GM19025 (cell line): ENCODE measurements at regions not wholly inside any gene's neighbourhood (a gene's known extent, or its start where the extent isn't known, plus 50 kb on each side); places are given as distances from the start of the nearest gene placed in this dataset.
"Not testable (repeated sequence)": the region's sequence is repeated elsewhere in the genome, so short reads cannot be mapped to it uniquely, and the experiment has no call there.

ENCODE experiments used
- ATAC-seq: cut with Tn5 transposase; IDR thresholded peaks from one replicate; pipeline ENCODE4 v1.9.1; 2021; ENCODE audit warnings: mild to moderate bottlenecking, low read depth, moderate library complexity; ENCODE audit not compliant: unreplicated experiment

DNA sequence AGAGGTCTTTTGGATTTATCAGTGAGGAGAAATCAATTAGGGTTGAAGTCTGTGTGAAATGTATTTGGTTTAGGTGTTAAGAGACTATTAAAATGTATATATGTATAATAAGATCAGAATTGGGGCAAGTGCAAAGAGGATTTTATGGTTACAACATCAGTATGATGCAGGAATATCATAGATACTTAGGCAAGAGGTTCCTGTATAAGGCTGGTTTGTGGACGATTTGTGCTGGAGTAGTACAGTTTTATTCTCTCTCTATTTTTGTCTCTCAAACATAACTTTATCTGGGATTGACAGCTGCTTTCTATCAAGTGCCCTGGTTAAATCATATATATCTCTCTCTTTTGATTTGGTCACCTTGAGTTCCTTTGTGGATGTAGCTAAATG is 142.5 kb downstream of the CTH start:
- no peak for ATAC-seq

DNA sequence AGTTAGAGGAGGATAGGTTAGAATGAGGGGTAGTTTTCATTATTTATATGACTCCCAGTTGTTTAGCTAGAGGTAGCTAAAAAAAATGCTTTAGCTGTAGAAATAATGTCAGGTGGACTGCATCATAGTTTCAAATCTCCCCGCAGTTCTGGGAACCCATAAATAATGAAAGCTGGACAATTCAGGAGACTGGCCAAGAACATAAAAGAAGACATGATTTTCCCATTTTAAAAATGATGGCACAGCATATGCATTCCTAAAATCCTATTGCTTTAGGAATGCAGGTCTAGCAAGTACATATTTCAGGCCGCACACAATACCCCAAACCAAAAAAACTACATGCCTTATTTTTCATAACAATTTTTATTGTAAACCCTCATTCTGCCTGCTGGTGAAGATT is 143.3 kb downstream of the CTH start:
- no peak for ATAC-seq

GRCh38 chr1:70556541-70556940 is 145.5 kb downstream of the CTH start:
- ATAC-seq = no peak

GRCh38 chr1:70567167-70567566 is 156.1 kb downstream of the CTH start:
- ATAC-seq = no peak

DNA sequence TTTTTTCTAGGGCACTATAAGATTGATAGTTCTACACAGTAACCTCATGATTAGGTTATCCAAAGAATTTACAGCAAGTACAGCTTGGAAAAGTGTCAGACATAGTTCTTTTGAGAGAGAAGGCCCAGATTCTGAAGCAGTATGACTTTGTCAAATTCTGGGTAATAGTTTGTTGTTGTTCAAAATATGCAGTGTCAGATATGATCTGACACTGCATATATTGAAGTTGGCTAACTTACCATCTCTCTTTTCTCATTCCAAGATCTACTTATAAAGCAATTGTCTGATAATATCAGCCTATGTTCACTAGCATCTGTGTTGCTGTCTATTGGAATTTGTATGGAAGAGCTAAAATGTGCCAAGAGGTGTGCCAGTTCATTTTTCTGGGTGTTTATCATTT is 160.1 kb downstream of the CTH start:
- ATAC-seq = no peak

DNA sequence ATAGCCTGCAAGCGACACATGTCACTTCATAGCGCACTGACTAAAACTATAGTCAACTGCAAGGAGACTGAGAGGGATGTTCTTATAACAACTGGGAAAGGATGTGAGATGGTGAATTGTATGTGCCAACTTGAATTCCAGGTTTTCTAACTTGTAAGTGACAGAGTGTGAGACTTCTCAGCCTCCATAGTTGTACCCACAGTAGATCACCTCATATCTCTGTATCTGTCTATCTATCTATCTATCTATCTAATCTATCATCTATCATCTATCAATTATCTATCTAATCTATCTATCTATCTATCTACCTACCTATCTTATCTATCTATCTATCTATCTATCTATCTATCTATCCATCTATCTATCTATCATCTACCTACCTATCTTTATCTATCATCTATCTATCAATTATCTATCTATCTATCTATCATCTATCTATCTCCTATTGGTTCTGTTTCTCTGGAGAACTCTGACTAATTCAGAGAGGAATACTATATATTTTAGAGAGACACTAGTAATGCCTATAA is 162.3 kb downstream of the CTH start:
- no peak for ATAC-seq

DNA sequence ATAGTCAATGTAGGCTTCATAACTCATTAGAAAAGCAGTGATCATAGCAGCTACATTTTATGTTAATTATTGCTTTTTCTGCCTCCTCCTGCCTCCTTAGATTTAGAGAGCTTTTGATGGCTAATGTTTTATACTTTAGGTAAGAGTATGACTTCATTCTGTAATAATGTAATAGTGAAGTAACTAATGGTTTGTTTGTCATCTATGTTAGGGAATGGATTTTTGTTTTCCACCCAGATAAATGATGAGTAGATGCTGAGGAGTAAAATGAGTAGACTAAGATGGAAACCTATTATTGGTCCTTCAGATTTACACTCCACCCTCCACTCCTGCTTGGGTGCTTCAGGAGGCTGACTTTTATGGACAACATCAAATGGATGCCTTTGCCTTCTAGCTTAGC is 170.6 kb downstream of the CTH start:
- no peak for ATAC-seq

DNA sequence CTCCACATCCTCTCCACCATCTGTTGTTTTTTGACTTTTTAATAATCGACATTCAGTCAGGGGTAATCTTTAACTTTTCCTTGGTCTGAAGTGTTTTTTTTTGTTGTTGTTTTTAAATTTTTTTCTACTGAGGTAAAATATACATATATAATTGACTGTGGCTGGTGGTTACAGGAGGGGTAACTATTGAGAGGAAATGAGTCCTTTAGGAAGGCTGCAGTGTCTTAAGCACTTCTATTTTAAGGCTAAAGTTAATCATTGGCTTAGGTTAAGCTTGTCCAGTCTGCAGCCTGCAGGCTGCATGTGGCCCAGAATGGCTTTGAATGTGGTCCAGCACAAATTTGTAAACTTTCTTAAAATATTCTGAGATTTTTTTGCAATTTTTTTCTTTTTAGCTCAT is 172.5 kb downstream of the CTH start:
- peak; percentile 97 for ATAC-seq

DNA sequence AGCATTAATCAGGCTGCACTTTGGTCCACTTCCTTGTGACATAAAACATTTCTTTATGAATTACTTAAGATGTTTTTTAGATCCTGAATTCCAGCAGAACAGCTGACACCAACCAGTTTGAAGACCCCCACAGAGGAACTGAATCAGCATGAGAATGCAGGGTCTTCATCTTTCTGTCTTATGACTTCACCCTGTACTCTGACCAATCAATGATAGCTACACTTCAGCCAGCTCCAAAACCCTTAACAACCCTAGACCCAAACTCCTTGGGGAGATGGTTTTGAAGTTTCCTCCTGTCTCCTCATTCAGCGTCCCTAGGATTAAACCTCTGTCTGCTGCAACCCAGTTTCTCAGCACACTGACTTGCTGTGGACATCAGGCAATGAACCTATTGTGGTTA is 175.0 kb downstream of the CTH start:
- no peak for ATAC-seq

GRCh38 chr1:70587872-70588366 is 176.9 kb downstream of the CTH start:
- ATAC-seq = no peak

GRCh38 chr1:70593551-70593950 is 182.5 kb downstream of the CTH start:
- not testable (repeated sequence) for ATAC-seq

GRCh38 chr1:70608815-70609214 is 197.7 kb downstream of the CTH start:
- ATAC-seq = no peak

GRCh38 chr1:70610164-70610563 is 199.1 kb downstream of the CTH start:
- ATAC-seq = not testable (repeated sequence)

DNA sequence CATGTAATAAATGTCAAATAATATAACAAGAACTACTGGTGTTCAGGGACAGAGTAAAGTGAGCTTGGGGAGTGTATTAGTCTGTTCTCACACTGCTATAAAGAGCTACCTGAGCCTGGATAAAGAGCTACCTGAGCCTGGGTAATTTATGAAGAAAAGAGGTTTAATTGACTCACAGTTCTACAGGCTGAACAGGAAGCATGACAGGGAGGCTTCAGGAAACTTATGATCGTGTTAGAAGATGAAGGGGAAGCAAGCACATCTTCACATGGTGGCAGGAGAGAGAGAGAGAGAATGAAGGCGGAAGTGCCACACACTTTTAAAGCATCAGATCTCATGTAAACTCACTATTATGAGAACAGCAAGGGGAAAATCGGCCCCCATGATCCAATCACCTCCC is 205.9 kb downstream of the CTH start:
- no peak for ATAC-seq

- ATAC-seq = no peak
Measured at GRCh38 chr1:70617728-70618127, 206.7 kb downstream of the CTH start.

- no peak for ATAC-seq
Measured at GRCh38 chr1:70627910-70628309, 216.8 kb downstream of the CTH start.

GRCh38 chr1:70628973-70629372 is 217.9 kb downstream of the CTH start:
- no peak for ATAC-seq

DNA sequence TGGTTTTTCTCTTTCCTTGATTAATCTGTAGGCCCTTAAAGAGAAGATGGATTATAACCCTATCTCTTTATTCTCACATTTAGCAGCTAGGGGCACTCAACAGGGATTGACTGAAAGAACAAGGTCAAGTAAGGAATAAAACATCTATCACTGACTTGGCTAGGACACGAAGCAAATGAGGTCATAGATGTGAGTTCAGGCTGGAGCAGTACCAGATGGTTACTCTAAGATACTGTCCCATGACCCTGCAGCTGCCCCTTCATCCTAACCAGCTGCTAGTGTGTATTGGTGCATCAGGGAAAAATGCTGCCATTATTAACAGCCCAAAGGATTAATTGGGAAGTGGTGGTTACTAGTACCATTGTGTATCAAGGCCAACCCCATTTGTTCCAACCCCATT is 221.9 kb downstream of the CTH start:
- no peak for ATAC-seq

DNA sequence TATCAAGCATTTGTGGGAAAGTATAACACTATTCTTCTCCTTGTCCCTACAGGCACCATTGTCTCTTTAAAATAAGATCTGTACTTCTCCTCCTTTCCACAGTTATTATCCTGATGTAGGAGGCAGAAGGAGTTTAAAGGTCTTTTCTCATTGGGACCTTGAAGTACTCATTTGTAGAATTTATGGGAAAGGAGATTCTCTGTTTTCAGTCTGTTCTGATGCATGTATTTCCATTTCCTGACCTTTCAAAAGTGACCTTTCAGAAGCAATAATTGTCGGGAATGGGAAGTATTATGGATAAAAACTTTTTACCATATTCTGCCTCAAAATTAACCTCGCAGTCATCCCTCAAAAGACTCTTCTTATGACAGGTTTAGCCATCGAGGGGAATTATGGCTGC is 224.8 kb downstream of the CTH start:
- no peak for ATAC-seq

DNA sequence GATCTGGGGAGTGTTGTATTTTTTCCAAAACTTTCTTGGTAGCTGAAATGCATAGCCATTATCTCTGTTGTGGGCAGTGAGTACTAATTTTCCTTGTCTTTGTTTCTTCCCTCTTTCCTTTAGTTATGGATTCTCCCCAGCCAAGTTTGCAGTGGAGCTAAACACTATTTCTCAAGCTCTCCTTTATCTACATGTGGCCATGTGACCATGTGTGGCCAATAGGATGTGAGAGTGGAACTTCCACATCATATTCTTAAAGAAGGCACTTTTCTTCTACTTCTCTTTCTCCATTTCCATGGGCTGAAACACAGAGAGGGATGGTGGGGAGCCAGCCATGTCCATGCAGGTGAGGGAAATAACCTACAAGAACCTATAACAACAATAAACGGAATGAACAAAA is 230.8 kb downstream of the CTH start:
- ATAC-seq = no peak

- ATAC-seq = no peak
Measured at GRCh38 chr1:70656361-70656760, 245.3 kb downstream of the CTH start.

DNA sequence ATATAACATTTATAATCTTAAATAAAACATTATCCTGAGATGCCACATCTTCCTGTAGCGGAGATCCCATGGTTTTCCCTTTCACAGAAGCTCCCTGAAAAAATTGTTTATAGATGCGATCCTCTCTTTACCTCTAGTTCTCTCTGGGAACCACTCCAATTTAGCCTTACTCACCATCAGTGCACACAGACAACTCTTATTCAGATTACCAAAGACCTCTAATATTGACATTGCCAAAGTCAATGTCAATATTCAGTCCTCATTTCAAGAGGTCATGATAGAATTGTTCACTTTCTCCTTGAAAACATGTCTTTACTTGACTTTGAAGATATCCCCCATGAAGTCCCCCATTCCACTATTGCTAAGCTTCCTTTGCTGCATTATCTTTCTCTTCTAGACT is 248.8 kb downstream of the CTH start:
- ATAC-seq = no peak
